H9 (cell line): ENCODE measurements at regions not wholly inside any gene's neighbourhood (a gene's known extent, or its start where the extent isn't known, plus 50 kb on each side); places are given as distances from the start of the nearest gene placed in this dataset.

Experiments used
- DNase-seq: peaks from one replicate; pipeline ENCODE4 v3.0.0-alpha.2; 2017
- H2AFZ ChIP-seq: one replicate; pipeline ENCODE4 v1.6.1; 2013; ENCODE audit warnings: mild to moderate bottlenecking, low read length, control low read depth, moderate library complexity
- H2AK5ac ChIP-seq: 2 replicates; pipeline ENCODE4 v1.6.1; 2013; ENCODE audit warnings: low read length, control low read depth, mixed read lengths; ENCODE audit not compliant: insufficient read length
- H2BK120ac ChIP-seq: one replicate; pipeline ENCODE4 v1.6.1; 2013; ENCODE audit warnings: low read depth, mild to moderate bottlenecking, low read length, control low read depth, inconsistent platforms; ENCODE audit not compliant: poor library complexity, severe bottlenecking
- H2BK12ac ChIP-seq: 2 replicates; pipeline ENCODE4 v1.6.1; 2013; ENCODE audit warnings: low read length, control low read depth, mixed read lengths, low read depth; ENCODE audit not compliant: insufficient read length
- H2BK15ac ChIP-seq: 2 replicates; pipeline ENCODE4 v1.6.1; 2013; ENCODE audit warnings: low read depth, low read length, control low read depth
- H2BK20ac ChIP-seq: one replicate; pipeline ENCODE4 v1.6.1; 2013; ENCODE audit warnings: low read depth, mild to moderate bottlenecking, low read length, control low read depth, inconsistent platforms; ENCODE audit not compliant: poor library complexity, severe bottlenecking
- H2BK5ac ChIP-seq: 2 replicates; pipeline ENCODE4 v1.6.1; 2013; ENCODE audit warnings: low read length, control low read depth, mixed read lengths; ENCODE audit not compliant: insufficient read length
- H3K14ac ChIP-seq: 2 replicates; pipeline ENCODE4 v1.6.1; 2013; ENCODE audit warnings: low read length, control low read depth; ENCODE audit not compliant: insufficient read depth
- H3K18ac ChIP-seq: 2 replicates; pipeline ENCODE4 v1.6.1; 2013; ENCODE audit warnings: low read depth, mild to moderate bottlenecking, mixed read lengths, low read length, control low read depth; ENCODE audit not compliant: insufficient read length
- H3K23ac ChIP-seq: 2 replicates; pipeline ENCODE4 v1.6.1; 2013; ENCODE audit warnings: low read length, control low read depth, mixed read lengths, low read depth; ENCODE audit not compliant: insufficient read length
- H3K23me2 ChIP-seq: 2 replicates; pipeline ENCODE4 v1.6.1; 2013; ENCODE audit warnings: low read depth, mild to moderate bottlenecking, mixed read lengths, low read length, control low read depth; ENCODE audit not compliant: insufficient read length, poor library complexity, severe bottlenecking
- H3K27ac ChIP-seq: 2 replicates; pipeline ENCODE4 v1.5.1; 2013; ENCODE audit warnings: low read length, control low read depth, mixed read lengths, low read depth; ENCODE audit not compliant: insufficient read length
- H3K27me3 ChIP-seq: 2 replicates; pipeline ENCODE4 v1.6.1; 2013; ENCODE audit warnings: low read length, control low read depth, inconsistent platforms; ENCODE audit not compliant: insufficient read depth
- H3K4ac ChIP-seq: 2 replicates; pipeline ENCODE4 v1.6.1; 2013; ENCODE audit warnings: low read depth, mild to moderate bottlenecking, control low read depth, inconsistent platforms, low read length, moderate library complexity
- H3K4me1 ChIP-seq: 2 replicates; pipeline ENCODE4 v1.6.1; 2013; ENCODE audit warnings: low read length, control low read depth, inconsistent platforms; ENCODE audit not compliant: insufficient read depth
- H3K4me2 ChIP-seq: 2 replicates; pipeline ENCODE4 v1.6.1; 2013; ENCODE audit warnings: low read length, control low read depth, mixed read lengths; ENCODE audit not compliant: insufficient read length, insufficient read depth
- H3K56ac ChIP-seq: 2 replicates; pipeline ENCODE4 v1.6.1; 2013; ENCODE audit warnings: low read depth, mild to moderate bottlenecking, mixed read lengths, low read length, control low read depth; ENCODE audit not compliant: insufficient read length
- H3K79me1 ChIP-seq: 2 replicates; pipeline ENCODE4 v1.6.1; 2013; ENCODE audit warnings: low read depth, mild to moderate bottlenecking, moderate library complexity, low read length, control low read depth, inconsistent platforms; ENCODE audit not compliant: insufficient read depth, poor library complexity, severe bottlenecking
- H3K79me2 ChIP-seq: 2 replicates; pipeline ENCODE4 v1.6.1; 2013; ENCODE audit warnings: low read length, control low read depth, inconsistent platforms; ENCODE audit not compliant: insufficient read depth
- H3K9ac ChIP-seq: 2 replicates; pipeline ENCODE4 v1.6.1; 2013; ENCODE audit warnings: low read length, control low read depth, mixed read lengths; ENCODE audit not compliant: insufficient read length; ENCODE audit errors: extremely low read depth
- H3K9me3 ChIP-seq: one replicate; pipeline ENCODE4 v1.6.1; 2013; ENCODE audit warnings: low read depth, low read length, inconsistent platforms; ENCODE audit not compliant: control insufficient read depth
- H3T11ph ChIP-seq: one replicate; pipeline ENCODE4 v1.6.1; 2013; ENCODE audit warnings: mild to moderate bottlenecking, low read length, control low read depth, inconsistent platforms
- H4K20me1 ChIP-seq: one replicate; pipeline ENCODE4 v1.6.1; 2013; ENCODE audit not compliant: control insufficient read depth, insufficient read length, insufficient read depth
- H4K5ac ChIP-seq: 2 replicates; pipeline ENCODE4 v1.6.1; 2013; ENCODE audit warnings: low read depth, mild to moderate bottlenecking, mixed read lengths, low read length, control low read depth; ENCODE audit not compliant: insufficient read length
- H4K8ac ChIP-seq: replicated peaks from 2 replicates; pipeline ENCODE4 v1.6.1; 2013; ENCODE audit warnings: low read length, control low read depth, mixed read lengths, low read depth; ENCODE audit not compliant: insufficient read length
- H4K91ac ChIP-seq: 2 replicates; pipeline ENCODE4 v1.6.1; 2013; ENCODE audit warnings: low read depth, mild to moderate bottlenecking, moderate library complexity, mixed read lengths, low read length, control low read depth; ENCODE audit not compliant: insufficient read length
- H3K27ac Mint-ChIP-seq, 3 experiments: 2 replicates in 2 of 3; 3 replicates in 1 of 3; pipeline ENCODE4 v1.8.0; 2020 to 2021; ENCODE audit warnings: mixed read lengths in 3 of 3, mild to moderate bottlenecking in 1 of 3, moderate library complexity in 1 of 3
- H3K27me3 Mint-ChIP-seq: 2 replicates; pipeline ENCODE4 v1.8.0; 2021; ENCODE audit warnings: low read depth, mild to moderate bottlenecking, moderate library complexity, mixed read lengths
- H3K36me3 Mint-ChIP-seq, 3 experiments: 2 replicates in 2 of 3; 3 replicates in 1 of 3; pipeline ENCODE4 v1.8.0; 2020 to 2021; ENCODE audit warnings: low read depth in 3 of 3, mixed read lengths in 3 of 3; ENCODE audit not compliant: insufficient read depth in 1 of 3
- H3K4me1 Mint-ChIP-seq, 2 experiments: 2 replicates each; pipeline ENCODE4 v1.8.0; 2020; ENCODE audit warnings: mixed read lengths in 2 of 2
- H3K4me3 Mint-ChIP-seq, 2 experiments: 2 replicates in 1 of 2; 3 replicates in 1 of 2; pipeline ENCODE4 v1.8.0; 2020 to 2021; ENCODE audit warnings: mild to moderate bottlenecking in 2 of 2, mixed read lengths in 2 of 2, moderate library complexity in 1 of 2
- H3K9me3 Mint-ChIP-seq, 2 experiments: 2 replicates in 1 of 2; 3 replicates in 1 of 2; pipeline ENCODE4 v1.8.0; 2020; ENCODE audit warnings: mild to moderate bottlenecking in 2 of 2, mixed read lengths in 2 of 2, moderate library complexity in 1 of 2
- CTCF ChIP-seq: fragments of 200-600 bp; sonication (generic); conservative IDR thresholded peaks from 3 replicates; pipeline ENCODE4 v1.8.0; 2021; ENCODE audit warnings: antibody characterized with exemption, mild to moderate bottlenecking
- WGBS: extraction: QIAGEN DNeasy Blood & Tissue Kit; methylation state at CpG from one replicate; pipeline ENCODE4 v1.1.7; 2013; ENCODE audit warnings: missing lambda C conversion rate, low lambda C conversion rate, mixed read lengths; ENCODE audit not compliant: insufficient read length; ENCODE audit errors: extremely low coverage; 5-methylcytosine and 5-hydroxymethylcytosine counted together

- Mint-ChIP-seq H3K9me3 (no peaks in the 10 kb centered on the region), H3K27me3 (no peaks in the 10 kb centered on the region), H3K4me1 (peaks cover 3 to 6% of the 10 kb centered on the region in 2 experiments; a peak in 2 of 4 replicates), H3K4me3 (no peak overlapping the region), H3K27ac (no peak overlapping the region), H3K36me3 (no peaks in the 10 kb centered on the region)
- no peaks in the 10 kb centered on the region for H3K27me3 ChIP-seq
- no peak overlapping the region for H2BK12ac ChIP-seq
- H3K56ac ChIP-seq = no peak overlapping the region
- no peak for TF ChIP-seq CTCF
- no peak overlapping the region for H2BK120ac ChIP-seq
- H3K23ac ChIP-seq = no peak overlapping the region
- no peak overlapping the region for H2AK5ac ChIP-seq
- H2BK15ac ChIP-seq = no peak overlapping the region
- H4K20me1 ChIP-seq = no peaks in the 10 kb centered on the region
- no peak for DNase-seq
- no peaks in the 10 kb centered on the region for H3K4me1 ChIP-seq
- no peak overlapping the region for H3T11ph ChIP-seq
- no peak overlapping the region for H3K4ac ChIP-seq
- no peak overlapping the region for H3K4me2 ChIP-seq
- H3K79me2 ChIP-seq = no peaks in the 10 kb centered on the region
- H3K9ac ChIP-seq = no peak overlapping the region
- no peak overlapping the region for H2AFZ ChIP-seq
- H3K23me2 ChIP-seq = no peaks in the 10 kb centered on the region
- no peak overlapping the region for H4K91ac ChIP-seq
- H4K5ac ChIP-seq = no peak overlapping the region
- H3K18ac ChIP-seq = no peak overlapping the region
- H3K9me3 ChIP-seq = no peaks in the 10 kb centered on the region
- H2BK5ac ChIP-seq = no peak overlapping the region
- H3K79me1 ChIP-seq = no peaks in the 10 kb centered on the region
- H2BK20ac ChIP-seq = no peak overlapping the region
- no peak overlapping the region for H4K8ac ChIP-seq
- no peak overlapping the region for H3K14ac ChIP-seq
- no CpG with 5 or more reads among the region's 2 CpGs for WGBS
- no peak overlapping the region for H3K27ac ChIP-seq
Measured at GRCh38 chr18:34321066-34321465, 96.4 kb upstream of the NOL4 start.
